Mesenchymal stem cell (in vitro differentiated cells and primary cell): ENCODE measurements at regions not wholly inside any gene's neighbourhood (a gene's known extent, or its start where the extent isn't known, plus 50 kb on each side); places are given as distances from the start of the nearest gene placed in this dataset.

ENCODE experiments used
- DNase-seq: peaks from one replicate; pipeline ENCODE4 v3.0.0-alpha.2; 2013
- H2AFZ ChIP-seq: one replicate; pipeline ENCODE4 v1.6.1; 2013; ENCODE audit warnings: low read depth, mild to moderate bottlenecking, control low read depth, inconsistent platforms, low read length, moderate library complexity
- H2AK5ac ChIP-seq: 2 replicates; pipeline ENCODE4 v1.6.1; 2013; ENCODE audit warnings: low read length, moderate library complexity, mild to moderate bottlenecking, inconsistent platforms; ENCODE audit not compliant: severe bottlenecking
- H2BK120ac ChIP-seq: one replicate; pipeline ENCODE4 v1.6.1; 2013; ENCODE audit warnings: low read depth, mild to moderate bottlenecking, inconsistent platforms, low read length, moderate library complexity
- H2BK12ac ChIP-seq, 2 experiments: one replicate each; pipeline ENCODE4 v1.6.1; 2013; ENCODE audit warnings: inconsistent platforms in 2 of 2, low read length in 2 of 2, mild to moderate bottlenecking in 2 of 2, moderate library complexity in 2 of 2, control low read depth in 1 of 2
- H2BK15ac ChIP-seq: one replicate; pipeline ENCODE4 v1.6.1; 2013; ENCODE audit warnings: mild to moderate bottlenecking, low read depth, inconsistent platforms; ENCODE audit not compliant: poor library complexity, severe bottlenecking
- H2BK5ac ChIP-seq: 2 replicates; pipeline ENCODE4 v1.6.1; 2013; ENCODE audit warnings: low read depth, mild to moderate bottlenecking, low read length, control low read depth, inconsistent platforms; ENCODE audit not compliant: poor library complexity, severe bottlenecking
- H3K14ac ChIP-seq, 2 experiments: one replicate each; pipeline ENCODE4 v1.6.1; 2013; ENCODE audit warnings: inconsistent platforms in 2 of 2, low read length in 2 of 2, control low read depth in 1 of 2, mild to moderate bottlenecking in 1 of 2, moderate library complexity in 1 of 2
- H3K18ac ChIP-seq, 2 experiments: one replicate each; pipeline ENCODE4 v1.6.1; 2013; ENCODE audit warnings: inconsistent platforms in 2 of 2, low read length in 2 of 2, control low read depth in 1 of 2, low read depth in 1 of 2, mild to moderate bottlenecking in 1 of 2
- H3K23ac ChIP-seq, 2 experiments: one replicate each; pipeline ENCODE4 v1.6.1; 2013; ENCODE audit warnings: inconsistent platforms in 2 of 2, low read length in 2 of 2, mild to moderate bottlenecking in 2 of 2, moderate library complexity in 2 of 2, control low read depth in 1 of 2
- H3K27ac ChIP-seq: 2 replicates; pipeline ENCODE4 v1.5.1; 2013; ENCODE audit warnings: mild to moderate bottlenecking, moderate library complexity, low read length, control low read depth, inconsistent platforms; ENCODE audit not compliant: poor library complexity, severe bottlenecking
- H3K27me3 ChIP-seq, 2 experiments: 2 replicates each; pipeline versions ENCODE4 v1.6.1 to v1.7.0; 2013; ENCODE audit warnings: low read length in 2 of 2, mild to moderate bottlenecking in 2 of 2, moderate library complexity in 2 of 2, control low read depth in 1 of 2, inconsistent platforms in 1 of 2; ENCODE audit not compliant: control insufficient read depth in 1 of 2, insufficient read depth in 1 of 2
- H3K36me3 ChIP-seq, 2 experiments: 2 replicates each; pipeline versions ENCODE4 v1.6.1 to v1.7.0; 2013; ENCODE audit warnings: low read length in 2 of 2, control low read depth in 1 of 2, inconsistent platforms in 1 of 2, low read depth in 1 of 2, mild to moderate bottlenecking in 1 of 2; ENCODE audit not compliant: insufficient read depth in 2 of 2, control insufficient read depth in 1 of 2
- H3K4ac ChIP-seq, 2 experiments: one replicate each; pipeline ENCODE4 v1.6.1; 2013; ENCODE audit warnings: inconsistent platforms in 2 of 2, low read length in 2 of 2, mild to moderate bottlenecking in 2 of 2, moderate library complexity in 2 of 2, control low read depth in 1 of 2, low read depth in 1 of 2
- H3K4me1 ChIP-seq: 2 replicates; pipeline ENCODE4 v1.6.1; 2013; ENCODE audit warnings: low read depth, low read length, control low read depth; ENCODE audit not compliant: control insufficient read depth, insufficient read depth
- H3K4me2 ChIP-seq: 2 replicates; pipeline ENCODE4 v1.6.1; 2013; ENCODE audit warnings: low read length, mild to moderate bottlenecking, inconsistent platforms; ENCODE audit not compliant: poor library complexity, severe bottlenecking
- H3K4me3 ChIP-seq, 2 experiments: 2 replicates each; pipeline versions ENCODE4 v1.5.1 to v1.7.0; 2013; ENCODE audit warnings: low read length in 2 of 2, mild to moderate bottlenecking in 2 of 2, control low read depth in 1 of 2, low read depth in 1 of 2; ENCODE audit not compliant: insufficient read depth in 1 of 2
- H3K79me1 ChIP-seq: replicated peaks from 2 replicates; pipeline ENCODE4 v1.6.1; 2013; ENCODE audit warnings: mild to moderate bottlenecking, control low read depth, low read length, inconsistent platforms; ENCODE audit not compliant: poor library complexity, severe bottlenecking
- H3K9ac ChIP-seq: 2 replicates; pipeline ENCODE4 v1.7.0; 2013; ENCODE audit warnings: mild to moderate bottlenecking, low read length, moderate library complexity
- H3K9me3 ChIP-seq: 2 replicates; pipeline ENCODE4 v1.7.0; 2013; ENCODE audit warnings: mild to moderate bottlenecking, low read length; ENCODE audit not compliant: control insufficient read depth
- H4K8ac ChIP-seq: one replicate; pipeline ENCODE4 v1.6.1; 2013; ENCODE audit warnings: inconsistent platforms, mild to moderate bottlenecking, low read length, moderate library complexity
- H4K91ac ChIP-seq: one replicate; pipeline ENCODE4 v1.6.1; 2013; ENCODE audit warnings: mild to moderate bottlenecking, low read length, inconsistent platforms
- WGBS: methylation state at CpG from one replicate; pipeline ENCODE4 v1.1.7; 2013; ENCODE audit warnings: mixed read lengths; 5-methylcytosine and 5-hydroxymethylcytosine counted together

DNA sequence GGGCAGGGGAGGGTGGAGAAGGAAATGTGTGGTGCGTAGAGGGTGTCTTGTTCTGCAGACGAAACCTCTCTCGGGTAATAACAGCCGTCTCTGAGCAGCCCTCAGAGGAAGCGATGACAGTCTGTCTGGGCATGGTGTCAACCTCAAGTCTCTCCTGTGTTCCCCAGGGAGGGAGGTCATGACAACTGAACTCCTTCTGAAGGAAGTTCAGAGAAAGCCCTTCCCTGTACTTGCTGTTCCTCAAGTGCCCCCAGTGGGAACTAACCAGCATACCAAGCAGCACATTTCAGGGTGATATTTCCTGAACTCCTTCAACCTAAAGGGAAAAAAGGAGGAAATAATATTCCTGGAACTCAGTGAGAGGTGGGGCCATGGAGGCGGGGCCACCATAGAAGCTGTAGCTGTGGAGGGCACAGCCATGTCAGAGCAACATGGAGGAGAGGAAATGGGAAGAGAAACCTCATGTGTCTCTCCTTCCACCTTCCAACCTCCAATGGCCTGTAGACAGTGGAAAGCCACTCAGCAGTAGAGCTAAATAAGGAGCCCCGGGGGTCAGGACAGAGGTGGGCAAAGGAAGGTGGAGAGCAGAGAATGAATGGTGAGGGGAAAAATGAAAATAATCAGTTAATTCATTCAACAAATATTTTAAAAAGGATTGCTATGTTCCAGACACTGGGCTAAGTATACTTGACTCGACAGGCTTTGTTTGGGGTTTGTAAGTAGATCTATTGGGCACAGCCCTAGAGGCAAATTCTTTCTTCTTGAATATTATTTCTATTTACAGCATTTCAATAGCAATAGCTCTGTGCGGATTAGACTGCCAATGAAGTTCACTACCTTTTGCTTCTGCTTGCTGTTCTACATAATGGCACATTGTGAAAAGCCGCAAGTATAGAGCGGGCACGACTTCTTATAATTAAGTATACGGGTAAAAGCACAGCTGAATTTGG, 61.0 kb upstream of the AOAH start:
- WGBS: 73% methylated on average over 11 of the region's 13 CpGs
- Histone ChIP-seq H2AK5ac (no peak overlapping the region), H2BK120ac (no peak overlapping the region), H2BK12ac (no peak overlapping the region), H3K4me1 (no peaks in the 10 kb centered on the region), H4K8ac (no peak overlapping the region), H3K14ac (no peak overlapping the region), H3K27me3 (no peaks in the 10 kb centered on the region), H3K9ac (no peak overlapping the region), H2BK15ac (no peak overlapping the region), H2AFZ (no peak overlapping the region), H3K4ac (no peak overlapping the region), H2BK5ac (no peak overlapping the region), H4K91ac (no peak overlapping the region), H3K4me3 (no peak overlapping the region), H3K23ac (no peak overlapping the region), H3K27ac (no peak overlapping the region), H3K36me3 (no peaks in the 10 kb centered on the region), H3K79me1 (no peaks in the 10 kb centered on the region), H3K4me2 (no peak overlapping the region), H3K9me3 (no peaks in the 10 kb centered on the region), H3K18ac (no peak overlapping the region)
- DNase-seq: no peak

- Histone ChIP-seq H3K36me3 (no peaks in the 10 kb centered on the region), H3K27me3 (peaks cover 0 to 3% of the 10 kb centered on the region in 2 experiments), H4K91ac (no peak overlapping the region), H2AFZ (no peak overlapping the region), H3K79me1 (no peaks in the 10 kb centered on the region), H3K4me1 (no peaks in the 10 kb centered on the region), H3K4me2 (no peak overlapping the region), H3K14ac (no peak overlapping the region), H3K4me3 (no peak overlapping the region), H2BK5ac (no peak overlapping the region), H3K4ac (no peak overlapping the region), H3K27ac (no peak overlapping the region), H2AK5ac (no peak overlapping the region), H4K8ac (no peak overlapping the region), H2BK12ac (no peak overlapping the region), H3K18ac (no peak overlapping the region), H3K9me3 (no peaks in the 10 kb centered on the region), H2BK120ac (no peak overlapping the region), H3K23ac (no peak overlapping the region), H2BK15ac (no peak overlapping the region), H3K9ac (no peak overlapping the region)
- WGBS: 88% methylated on average over 5 of the region's 5 CpGs
- DNase-seq: no peak
Measured at GRCh38 chr7:36781011-36781738, 56.9 kb upstream of the AOAH start.

- Histone ChIP-seq H2BK15ac (no peak overlapping the region), H3K36me3 (no peaks in the 10 kb centered on the region), H3K27me3 (peaks cover 0 to 3% of the 10 kb centered on the region in 2 experiments), H4K91ac (no peak overlapping the region), H3K9ac (no peak overlapping the region), H2AFZ (no peak overlapping the region), H2BK12ac (no peak overlapping the region), H3K79me1 (no peaks in the 10 kb centered on the region), H3K14ac (no peak overlapping the region), H3K4me1 (no peaks in the 10 kb centered on the region), H2BK120ac (no peak overlapping the region), H3K4me2 (no peak overlapping the region), H2BK5ac (no peak overlapping the region), H3K27ac (no peak overlapping the region), H3K18ac (no peak overlapping the region), H3K9me3 (no peaks in the 10 kb centered on the region), H4K8ac (no peak overlapping the region), H3K4ac (no peak overlapping the region), H2AK5ac (no peak overlapping the region), H3K4me3 (no peak overlapping the region), H3K23ac (no peak overlapping the region)
- no peak for DNase-seq
- 93% methylated on average over 2 of the region's 4 CpGs for WGBS
Measured at GRCh38 chr7:36777855-36778254, 53.6 kb upstream of the AOAH start.

DNA sequence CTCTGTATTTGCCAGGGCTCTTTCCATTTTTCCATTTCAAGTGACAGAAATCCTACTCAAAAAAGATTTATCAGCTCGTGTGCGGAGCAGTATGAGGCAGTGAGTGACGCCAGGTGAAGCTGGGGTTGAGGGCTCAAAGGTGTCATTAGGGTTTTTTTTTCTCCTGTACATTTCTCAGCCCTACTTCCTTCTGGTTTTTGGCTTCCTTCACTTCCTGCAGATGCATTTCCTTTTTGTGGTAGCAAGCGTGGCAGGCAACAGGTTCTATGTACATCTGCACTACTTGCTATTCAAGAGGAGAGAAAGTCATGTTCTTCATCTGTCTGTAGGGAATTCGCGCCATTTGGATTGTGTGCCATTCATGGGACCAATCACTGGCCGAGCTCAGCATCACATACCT, 52.8 kb upstream of the AOAH start:
- no peak overlapping the region for H2BK120ac ChIP-seq
- H2BK15ac ChIP-seq: no peak overlapping the region
- no peak overlapping the region for H3K9ac ChIP-seq
- H3K9me3 ChIP-seq: no peaks in the 10 kb centered on the region
- H3K27me3 ChIP-seq: peaks cover 0 to 3% of the 10 kb centered on the region in 2 experiments
- no peaks in the 10 kb centered on the region for H3K4me1 ChIP-seq
- no peak overlapping the region for H3K27ac ChIP-seq
- no peak overlapping the region for H2BK5ac ChIP-seq
- no peaks in the 10 kb centered on the region for H3K79me1 ChIP-seq
- 79% methylated on average over 6 of the region's 7 CpGs for WGBS
- H3K4me2 ChIP-seq: no peak overlapping the region
- H3K4me3 ChIP-seq: no peak overlapping the region
- H3K14ac ChIP-seq: no peak overlapping the region
- H3K4ac ChIP-seq: no peak overlapping the region
- no peak overlapping the region for H2AFZ ChIP-seq
- no peak overlapping the region for H2BK12ac ChIP-seq
- H3K18ac ChIP-seq: no peak overlapping the region
- no peak overlapping the region for H4K91ac ChIP-seq
- no peak for DNase-seq
- H4K8ac ChIP-seq: no peak overlapping the region
- no peak overlapping the region for H3K23ac ChIP-seq
- no peaks in the 10 kb centered on the region for H3K36me3 ChIP-seq
- no peak overlapping the region for H2AK5ac ChIP-seq
